Hepatocyte (in vitro differentiated cells): ENCODE measurements at regions not wholly inside any gene's neighbourhood (a gene's known extent, or its start where the extent isn't known, plus 50 kb on each side); places are given as distances from the start of the nearest gene placed in this dataset.

Experiments used
- DNase-seq: peaks from one replicate; pipeline ENCODE4 v3.0.0-alpha.2; 2016; ENCODE audit warnings: low spot score
- H2AFZ ChIP-seq: fragments of 200-600 bp; sonication (generic); 2 replicates; pipeline ENCODE4 v1.6.0; 2016; ENCODE audit warnings: antibody characterized with exemption, mild to moderate bottlenecking
- H3K27ac ChIP-seq: fragments of 200-600 bp; sonication (generic); 2 replicates; pipeline ENCODE4 v1.5.1; 2016; ENCODE audit warnings: mild to moderate bottlenecking
- H3K27me3 ChIP-seq: fragments of 200-600 bp; sonication (generic); 2 replicates; pipeline ENCODE4 v1.6.1; 2016
- H3K36me3 ChIP-seq: fragments of 200-600 bp; sonication (generic); replicated peaks from 2 replicates; pipeline ENCODE4 v1.5.1; 2016; ENCODE audit warnings: low read depth; ENCODE audit not compliant: insufficient read depth
- H3K4me1 ChIP-seq: fragments of 200-600 bp; sonication (generic); 2 replicates; pipeline ENCODE4 v1.5.1; 2016; ENCODE audit warnings: mild to moderate bottlenecking, moderate library complexity; ENCODE audit not compliant: insufficient read depth
- H3K4me2 ChIP-seq: fragments of 200-600 bp; sonication (generic); 2 replicates; pipeline ENCODE4 v1.6.0; 2016
- H3K4me3 ChIP-seq: fragments of 200-600 bp; sonication (generic); 2 replicates; pipeline ENCODE4 v1.5.1; 2016; ENCODE audit warnings: mild to moderate bottlenecking
- H3K79me2 ChIP-seq: fragments of 200-600 bp; sonication (generic); 2 replicates; pipeline ENCODE4 v1.6.0; 2017; ENCODE audit warnings: mild to moderate bottlenecking
- H3K9me2 ChIP-seq: fragments of 200-600 bp; sonication (generic); replicated peaks from 2 replicates; pipeline ENCODE4 v1.6.0; 2017; ENCODE audit warnings: mild to moderate bottlenecking; ENCODE audit not compliant: insufficient read depth
- H3K9me3 ChIP-seq: fragments of 200-600 bp; sonication (generic); 2 replicates; pipeline ENCODE4 v1.5.1; 2016; ENCODE audit warnings: low read depth, mild to moderate bottlenecking
- H4K20me1 ChIP-seq: fragments of 200-600 bp; sonication (generic); 2 replicates; pipeline ENCODE4 v1.6.0; 2016; ENCODE audit warnings: mild to moderate bottlenecking; ENCODE audit not compliant: insufficient read depth, poor library complexity, severe bottlenecking
- CTCF ChIP-seq: fragments of 200-600 bp; sonication (generic); IDR thresholded peaks from 2 replicates; pipeline ENCODE4 v1.5.1; 2016; ENCODE audit warnings: antibody characterized with exemption, mild to moderate bottlenecking; ENCODE audit not compliant: poor library complexity
- EZH2 ChIP-seq: fragments of 200-600 bp; sonication (generic); IDR thresholded peaks from 2 replicates; pipeline ENCODE4 v1.6.1; 2016; ENCODE audit warnings: antibody characterized with exemption, mild to moderate bottlenecking, borderline replicate concordance
- EZH2phosphoT487 ChIP-seq: fragments of 200-600 bp; sonication (generic); IDR thresholded peaks from one replicate; pipeline ENCODE4 v1.6.1; 2018; ENCODE audit warnings: antibody characterized with exemption, mild to moderate bottlenecking, low read depth, moderate library complexity; ENCODE audit not compliant: unreplicated experiment, severe bottlenecking
- WGBS: methylation state at CpG from one replicate; pipeline ENCODE4 v1.1.6; 2016; ENCODE audit warnings: low lambda C conversion rate; ENCODE audit errors: missing lambda C conversion rate; 5-methylcytosine and 5-hydroxymethylcytosine counted together

GRCh38 chr7:35521941-35522340 is 173.0 kb downstream of the HERPUD2 start:
- no peak for DNase-seq
- TF ChIP-seq EZH2phosphoT487 (no peak), CTCF (no peak), EZH2 (no peak)
- Histone ChIP-seq H3K9me2 (no peaks in the 10 kb centered on the region), H3K4me3 (no peak overlapping the region), H3K4me2 (no peak overlapping the region), H3K36me3 (no peaks in the 10 kb centered on the region), H4K20me1 (no peaks in the 10 kb centered on the region), H3K9me3 (no peaks in the 10 kb centered on the region), H3K27ac (no peak overlapping the region), H2AFZ (no peak overlapping the region), H3K79me2 (no peaks in the 10 kb centered on the region), H3K27me3 (peaks cover 16% of the 10 kb centered on the region), H3K4me1 (no peaks in the 10 kb centered on the region)
- 62% methylated on average over 3 of the region's 3 CpGs for WGBS

- Histone ChIP-seq H3K4me2 (no peak overlapping the region), H3K79me2 (no peaks in the 10 kb centered on the region), H3K4me1 (no peaks in the 10 kb centered on the region), H3K9me3 (no peaks in the 10 kb centered on the region), H3K36me3 (no peaks in the 10 kb centered on the region), H3K27ac (no peak overlapping the region), H2AFZ (no peak overlapping the region), H3K9me2 (no peaks in the 10 kb centered on the region), H3K4me3 (no peak overlapping the region), H3K27me3 (peaks cover 16% of the 10 kb centered on the region), H4K20me1 (no peaks in the 10 kb centered on the region)
- DNase-seq, result no peak
- TF ChIP-seq CTCF, result no peak
- 67% methylated on average over 5 of the region's 5 CpGs for WGBS
Measured at GRCh38 chr7:35520810-35521625, 173.9 kb downstream of the HERPUD2 start.

- H3K4me1 ChIP-seq, result no peaks in the 10 kb centered on the region
- H3K36me3 ChIP-seq, result no peaks in the 10 kb centered on the region
Measured at GRCh38 chr7:35519971-35520809, 174.7 kb downstream of the HERPUD2 start.

More at GRCh38 chr7:35519971-35520809, 174.7 kb downstream of the HERPUD2 start:
- Histone ChIP-seq H3K9me3 (no peaks in the 10 kb centered on the region), H3K4me2 (no peak overlapping the region), H3K27me3 (peaks cover 16% of the 10 kb centered on the region), H3K79me2 (no peaks in the 10 kb centered on the region), H2AFZ (no peak overlapping the region), H3K4me3 (no peak overlapping the region), H3K9me2 (no peaks in the 10 kb centered on the region), H4K20me1 (no peaks in the 10 kb centered on the region), H3K27ac (no peak overlapping the region)
- peak; percentile 90 for DNase-seq
- 37% methylated on average over 14 of the region's 14 CpGs for WGBS
- TF ChIP-seq EZH2phosphoT487 (no peak), CTCF (peak; percentile 90), EZH2 (no peak)
